IMR-90 (cell line): ENCODE measurements at regions not wholly inside any gene's neighbourhood (a gene's known extent, or its start where the extent isn't known, plus 50 kb on each side); places are given as distances from the start of the nearest gene placed in this dataset.

Source experiments
- ATAC-seq: fragments of 200-7000 bp; cut with Tn5 transposase; 2 replicates; pipeline ENCODE4 v1.9.1; 2020; ENCODE audit warnings: low read depth, mild to moderate bottlenecking, moderate library complexity
- BruUV-seq: library from RNA; stranded (reverse); fragments of 400-500 nt; replicated peaks from 2 replicates; lab custom pipeline; 2021; lab: Mats Ljungman, UMichigan
- CTCF ChIA-PET: fragments of 300-600 bp; formaldehyde crosslinking; extraction: SDS; loops from one replicate; lab custom pipeline; 2021; ENCODE audit warnings: antibody characterized with exemption; lab: Yijun Ruan, JAX
- POLR2A ChIA-PET: fragments of 300-600 bp; sonication (Branson Sonifier 250); formaldehyde crosslinking; loops from one replicate; lab custom pipeline; 2022; ENCODE audit warnings: antibody characterized with exemption; ENCODE audit not compliant: unreplicated experiment; lab: Charles Lee
- DNase-seq: peaks from one replicate; pipeline ENCODE4 v3.0.0; 2013
- H2AFZ ChIP-seq: replicated peaks from 2 replicates; pipeline ENCODE3; 2013; ENCODE audit warnings: low read length, mild to moderate bottlenecking; ENCODE audit not compliant: poor library complexity
- H2AK5ac ChIP-seq: 2 replicates; pipeline ENCODE4 v1.6.1; 2013; ENCODE audit warnings: low read depth, low read length, inconsistent platforms
- H2AK9ac ChIP-seq: replicated peaks from 2 replicates; pipeline ENCODE3; 2013; ENCODE audit warnings: mild to moderate bottlenecking, low read depth, low read length, moderate library complexity; ENCODE audit not compliant: poor library complexity
- H2BK120ac ChIP-seq: 2 replicates; pipeline ENCODE4 v1.6.1; 2013; ENCODE audit warnings: low read depth, low read length, inconsistent platforms
- H2BK15ac ChIP-seq: 3 replicates; pipeline ENCODE4 v1.6.1; 2013; ENCODE audit warnings: low read depth, low read length, inconsistent platforms
- H2BK20ac ChIP-seq: 2 replicates; pipeline ENCODE4 v1.6.1; 2013; ENCODE audit warnings: low read depth, mild to moderate bottlenecking, inconsistent platforms, low read length, moderate library complexity
- H2BK5ac ChIP-seq: 2 replicates; pipeline ENCODE4 v1.6.1; 2013; ENCODE audit warnings: mild to moderate bottlenecking, low read depth, low read length, inconsistent platforms; ENCODE audit not compliant: poor library complexity, severe bottlenecking
- H3K14ac ChIP-seq: replicated peaks from 2 replicates; pipeline ENCODE4 v1.6.1; 2013; ENCODE audit warnings: low read depth, low read length, inconsistent platforms
- H3K18ac ChIP-seq: 2 replicates; pipeline ENCODE4 v1.6.1; 2013; ENCODE audit warnings: low read depth, low read length, control low read depth
- H3K23ac ChIP-seq: 2 replicates; pipeline ENCODE4 v1.6.1; 2013; ENCODE audit warnings: low read depth, low read length, inconsistent platforms
- H3K27ac ChIP-seq: 2 replicates; pipeline ENCODE4 v1.5.1; 2013; ENCODE audit warnings: mild to moderate bottlenecking, control low read depth, low read length; ENCODE audit not compliant: insufficient read depth
- H3K27me3 ChIP-seq: 2 replicates; pipeline ENCODE4 v1.6.1; 2013; ENCODE audit warnings: low read length; ENCODE audit not compliant: control insufficient read depth, insufficient read depth
- H3K36me3 ChIP-seq: 2 replicates; pipeline ENCODE4 v1.6.1; 2013; ENCODE audit warnings: low read length, mixed read lengths; ENCODE audit not compliant: control insufficient read depth, insufficient read depth
- H3K4ac ChIP-seq: 2 replicates; pipeline ENCODE4 v1.6.1; 2013; ENCODE audit warnings: low read depth, low read length, inconsistent platforms
- H3K4me1 ChIP-seq: 2 replicates; pipeline ENCODE4 v1.6.1; 2013; ENCODE audit warnings: low read length, mixed read lengths; ENCODE audit not compliant: control insufficient read depth, insufficient read depth
- H3K4me2 ChIP-seq: 2 replicates; pipeline ENCODE4 v1.6.1; 2013; ENCODE audit warnings: low read depth, mild to moderate bottlenecking, control low read depth, low read length, moderate library complexity
- H3K4me3 ChIP-seq: 2 replicates; pipeline ENCODE4 v1.5.1; 2013; ENCODE audit warnings: low read depth, mild to moderate bottlenecking, control low read depth, low read length, moderate library complexity; ENCODE audit not compliant: insufficient read depth
- H3K56ac ChIP-seq: 2 replicates; pipeline ENCODE4 v1.6.1; 2013; ENCODE audit warnings: low read length, inconsistent platforms; ENCODE audit not compliant: insufficient read depth; ENCODE audit errors: extremely low read depth
- H3K79me1 ChIP-seq, 2 experiments: 2 replicates each; pipeline ENCODE4 v1.6.1; 2013; ENCODE audit warnings: low read length in 2 of 2, inconsistent platforms in 1 of 2, low read depth in 1 of 2
- H3K9ac ChIP-seq: 2 replicates; pipeline ENCODE4 v1.6.1; 2013; ENCODE audit warnings: low read depth, low read length, control low read depth
- H3K9me1 ChIP-seq: 2 replicates; pipeline ENCODE4 v1.6.1; 2013; ENCODE audit warnings: low read length, inconsistent platforms; ENCODE audit not compliant: insufficient read depth
- H3K9me3 ChIP-seq: 2 replicates; pipeline ENCODE4 v1.6.1; 2013; ENCODE audit warnings: low read length; ENCODE audit not compliant: control insufficient read depth, insufficient read depth
- H4K20me1 ChIP-seq: 2 replicates; pipeline ENCODE4 v1.6.1; 2013; ENCODE audit warnings: low read length, inconsistent platforms; ENCODE audit not compliant: insufficient read depth
- H4K5ac ChIP-seq: 2 replicates; pipeline ENCODE4 v1.6.1; 2013; ENCODE audit warnings: mild to moderate bottlenecking, low read depth, low read length, control low read depth
- H4K8ac ChIP-seq, 2 experiments: 2 replicates each; pipeline ENCODE4 v1.6.1; 2013; ENCODE audit warnings: low read depth in 2 of 2, low read length in 2 of 2, control low read depth in 1 of 2, inconsistent platforms in 1 of 2
- H4K91ac ChIP-seq: 2 replicates; pipeline ENCODE4 v1.6.1; 2013; ENCODE audit warnings: low read depth, low read length, inconsistent platforms; ENCODE audit not compliant: insufficient read depth
- CEBPB ChIP-seq: IDR thresholded peaks from 2 replicates; pipeline ENCODE4 v1.6.1; 2012; ENCODE audit warnings: low read depth, low read length, improper control_type of control experiment
- CHD1 ChIP-seq: IDR thresholded peaks from 2 replicates; pipeline ENCODE4 v1.6.1; 2012; ENCODE audit warnings: low read depth, low read length, improper control_type of control experiment
- CTCF ChIP-seq: conservative IDR thresholded peaks from 2 replicates; pipeline ENCODE4 v1.5.1; 2012; ENCODE audit warnings: mild to moderate bottlenecking, low read depth, low read length, improper control_type of control experiment
- ELK1 ChIP-seq: fragments of 150-350 bp; IDR thresholded peaks from 2 replicates; pipeline ENCODE4 v1.6.1; 2016; ENCODE audit warnings: low read depth, mild to moderate bottlenecking, low read length, moderate library complexity, borderline replicate concordance
- FOS ChIP-seq: fragments of 150-350 bp; IDR thresholded peaks from 2 replicates; pipeline ENCODE4 v1.6.1; 2016; ENCODE audit warnings: low read depth, low read length
- MAFK ChIP-seq: IDR thresholded peaks from 2 replicates; pipeline ENCODE4 v1.6.1; 2012; ENCODE audit warnings: low read depth, low read length, improper control_type of control experiment
- NFE2L2 ChIP-seq: fragments of 150-350 bp; IDR thresholded peaks from 2 replicates; pipeline ENCODE4 v1.6.1; 2016; ENCODE audit warnings: low read depth, mild to moderate bottlenecking, low read length
- RFX5 ChIP-seq: IDR thresholded peaks from 2 replicates; pipeline ENCODE4 v1.8.0; 2012; ENCODE audit warnings: low read depth, mild to moderate bottlenecking, low read length, moderate library complexity
- USF2 ChIP-seq: fragments of 150-350 bp; IDR thresholded peaks from 2 replicates; pipeline ENCODE4 v1.6.1; 2017; ENCODE audit warnings: mild to moderate bottlenecking, antibody characterized with exemption, low read length, low read depth
- WGBS, 2 experiments: methylation state at CpG; one replicate each; pipeline versions ENCODE4 v1.1.5 to v1.1.7; 2013; ENCODE audit warnings: missing lambda C conversion rate in 2 of 2; ENCODE audit not compliant: insufficient read length in 1 of 2; ENCODE audit errors: extremely low coverage in 2 of 2; 5-methylcytosine and 5-hydroxymethylcytosine counted together
- dilution Hi-C: fragments of 300-500 bp; cut with HindIII; formaldehyde crosslinking; loops from one replicate; pipeline ENCODE4 v1.14.3; 2018; ENCODE audit warnings: low sequenced_read_pairs; ENCODE audit not compliant: unreplicated experiment
- in situ Hi-C: fragments of 300-500 bp; cut with MboI; formaldehyde crosslinking; loops from 3 replicates; pipeline ENCODE4 v1.14.3; 2019; ENCODE audit warnings: low sequenced_read_pairs, inconsistent platforms, mixed read lengths
- intact Hi-C: fragments of 100-400 bp; cut with micrococcal nuclease; formaldehyde crosslinking; loops from 2 replicates; pipeline ENCODE4 v1.10.0; 2022

- H2AK5ac ChIP-seq, result no peak overlapping the region
- H4K8ac ChIP-seq, result no peak overlapping the region
- intact Hi-C loops, result no loop called here
- 40% methylated on average over 1 of the region's 4 CpGs; no CpG with 5 or more reads in 1 of the 2 experiments for WGBS, 2 experiments
- in situ Hi-C loops, result no loop called here
- no peak overlapping the region for H3K4me2 ChIP-seq
- no peak overlapping the region for H4K5ac ChIP-seq
- H3K9me3 ChIP-seq, result no peaks in the 10 kb centered on the region
- H3K9me1 ChIP-seq, result no peaks in the 10 kb centered on the region
- H2BK5ac ChIP-seq, result no peak overlapping the region
- H3K14ac ChIP-seq, result no peak overlapping the region
- H3K23ac ChIP-seq, result no peak overlapping the region
- no peak overlapping the region for H4K91ac ChIP-seq
- H2BK15ac ChIP-seq, result no peak overlapping the region
- H4K20me1 ChIP-seq, result no peaks in the 10 kb centered on the region
- no peak overlapping the region for H3K4ac ChIP-seq
- H3K18ac ChIP-seq, result no peak overlapping the region
- no peak for TF ChIP-seq CHD1
- no peak for TF ChIP-seq FOS
- no peak for TF ChIP-seq CEBPB
- no peak for TF ChIP-seq MAFK
- TF ChIP-seq USF2, result no peak
- no peak for TF ChIP-seq NFE2L2
- TF ChIP-seq CTCF, result no peak
- no peak for TF ChIP-seq ELK1
- TF ChIP-seq RFX5, result no peak
- no peak overlapping the region for H3K27ac ChIP-seq
- no peak overlapping the region for H2BK20ac ChIP-seq
- BruUV-seq, result no TSS peak
- H3K27me3 ChIP-seq, result no peaks in the 10 kb centered on the region
- DNase-seq (no peak), ATAC-seq (no peak)
- no peaks in the 10 kb centered on the region for H3K4me1 ChIP-seq
- no peak overlapping the region for H2BK120ac ChIP-seq
- no peaks in the 10 kb centered on the region for H3K79me1 ChIP-seq
- dilution Hi-C loops, result no loop called here
- no peak overlapping the region for H3K9ac ChIP-seq
- CTCF ChIA-PET, result no interaction called here
- no peak overlapping the region for H3K4me3 ChIP-seq
- H2AFZ ChIP-seq, result no peak overlapping the region
- H3K36me3 ChIP-seq, result no peaks in the 10 kb centered on the region
- H2AK9ac ChIP-seq, result no peak overlapping the region
- POLR2A ChIA-PET, result no interaction called here
- H3K56ac ChIP-seq, result no peak overlapping the region
Observed at GRCh38 chr3:81268526-81268925, 492.9 kb downstream of the GBE1 start.
